OCI-LY7 (cell line): ENCODE measurements at regions not wholly inside any gene's neighbourhood (a gene's known extent, or its start where the extent isn't known, plus 50 kb on each side); places are given as distances from the start of the nearest gene placed in this dataset.
"Not testable (repeated sequence)": the region's sequence is repeated elsewhere in the genome, so short reads cannot be mapped to it uniquely, and the experiment has no call there.

Source experiments
- BruUV-seq: library from RNA; stranded (reverse); fragments of 400-500 nt; replicated peaks from 2 replicates; lab custom pipeline; 2021; lab: Mats Ljungman, UMichigan
- CTCF ChIA-PET: fragments of 300-600 bp; sonication (Branson Sonifier 250); formaldehyde crosslinking; loops from one replicate; lab custom pipeline; 2022; ENCODE audit warnings: antibody characterized with exemption; ENCODE audit not compliant: unreplicated experiment; lab: Charles Lee
- POLR2A ChIA-PET: fragments of 300-600 bp; sonication (Branson Sonifier 250); formaldehyde crosslinking; loops from one replicate; lab custom pipeline; 2022; ENCODE audit warnings: antibody characterized with exemption; lab: Charles Lee
- DNase-seq: peaks from one replicate; pipeline ENCODE4 v3.0.0-alpha.2; 2015; ENCODE audit warnings: low spot score
- H2AFZ ChIP-seq: fragments of 200-600 bp; sonication (generic), shearing (Covaris generic); 2 replicates; pipeline ENCODE4 v1.6.1; 2014; ENCODE audit warnings: mild to moderate bottlenecking, antibody characterized with exemption, low read length, moderate library complexity
- H3K27ac ChIP-seq: fragments of 200-600 bp; sonication (generic); 2 replicates; pipeline ENCODE4 v1.5.1; 2014; ENCODE audit warnings: mixed run types, low read depth, mild to moderate bottlenecking, moderate library complexity, low read length, inconsistent platforms; ENCODE audit not compliant: poor library complexity, severe bottlenecking
- H3K36me3 ChIP-seq: fragments of 200-600 bp; sonication (generic); 2 replicates; pipeline ENCODE4 v1.6.1; 2014; ENCODE audit warnings: mild to moderate bottlenecking, antibody characterized with exemption, low read length, moderate library complexity, mixed read lengths; ENCODE audit not compliant: insufficient read depth
- H3K4me1 ChIP-seq: fragments of 200-600 bp; sonication (generic); 2 replicates; pipeline ENCODE4 v1.5.1; 2014; ENCODE audit warnings: mild to moderate bottlenecking, low read length; ENCODE audit not compliant: insufficient read depth, poor library complexity, severe bottlenecking
- H3K4me2 ChIP-seq: fragments of 200-600 bp; sonication (generic); 2 replicates; pipeline ENCODE4 v1.6.1; 2014; ENCODE audit warnings: mild to moderate bottlenecking, low read length
- H3K4me3 ChIP-seq: fragments of 200-600 bp; sonication (generic); 2 replicates; pipeline ENCODE4 v1.5.1; 2014; ENCODE audit warnings: mild to moderate bottlenecking, low read depth, low read length; ENCODE audit not compliant: poor library complexity, severe bottlenecking
- H3K79me2 ChIP-seq: fragments of 200-600 bp; sonication (generic); 2 replicates; pipeline ENCODE4 v1.6.1; 2016; ENCODE audit warnings: low read depth, mild to moderate bottlenecking, low read length, moderate library complexity, mixed read lengths; ENCODE audit not compliant: insufficient read depth
- H3K9me2 ChIP-seq: fragments of 200-600 bp; sonication (generic); 2 replicates; pipeline ENCODE4 v1.6.1; 2016; ENCODE audit warnings: mild to moderate bottlenecking, low read length, mixed read lengths; ENCODE audit not compliant: insufficient read depth
- H3K9me3 ChIP-seq: fragments of 200-600 bp; sonication (generic); 2 replicates; pipeline ENCODE4 v1.6.1; 2014; ENCODE audit warnings: mild to moderate bottlenecking, mixed run types, low read length, mixed read lengths
- H4K20me1 ChIP-seq: fragments of 200-600 bp; sonication (generic); 2 replicates; pipeline ENCODE4 v1.6.1; 2014; ENCODE audit warnings: mild to moderate bottlenecking, antibody characterized with exemption, low read length, moderate library complexity, mixed read lengths; ENCODE audit not compliant: insufficient read depth
- CTCF ChIP-seq: fragments of 200-600 bp; sonication (generic); conservative IDR thresholded peaks from 2 replicates; pipeline ENCODE4 v1.5.1; 2014; ENCODE audit warnings: mild to moderate bottlenecking, antibody characterized with exemption, low read length, moderate library complexity, mixed read lengths
- EZH2phosphoT487 ChIP-seq: fragments of 200-600 bp; sonication (generic); IDR thresholded peaks from 2 replicates; pipeline ENCODE4 v1.6.1; 2018; ENCODE audit warnings: low read depth, borderline replicate concordance, mild to moderate bottlenecking, mixed run types, antibody characterized with exemption, low read length, moderate library complexity, mixed read lengths
- intact Hi-C: fragments of 100-400 bp; cut with micrococcal nuclease; formaldehyde crosslinking; loops from one replicate; pipeline ENCODE4 v1.10.0; 2022; ENCODE audit not compliant: unreplicated experiment

DNA sequence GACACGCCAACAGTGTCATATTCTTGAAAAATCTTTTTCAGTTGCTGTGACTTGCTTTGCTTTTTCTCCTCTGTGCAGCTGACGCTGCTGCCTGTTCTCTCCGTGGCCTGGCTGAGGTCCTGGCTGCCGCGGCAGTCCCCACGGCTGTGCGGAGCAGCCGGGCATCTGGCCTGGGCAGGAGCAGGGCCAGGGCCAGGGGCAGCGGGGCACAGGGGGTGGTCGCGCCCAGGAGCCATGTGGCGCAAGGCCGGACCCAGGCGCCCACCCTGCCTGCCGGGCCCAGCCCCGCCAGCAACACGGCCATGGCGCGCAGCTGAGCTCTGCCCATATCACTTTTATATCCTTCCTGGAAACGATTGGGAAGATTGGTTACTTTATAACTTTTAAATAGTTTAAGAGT lies 109.4 kb upstream of the ACBD5 start:
- BruUV-seq, result no TSS peak
- no peaks in the 10 kb centered on the region for H3K36me3 ChIP-seq
- H3K79me2 ChIP-seq, result no peaks in the 10 kb centered on the region
- TF ChIP-seq EZH2phosphoT487 (no peak), CTCF (no peak)
- no peak overlapping the region for H2AFZ ChIP-seq
- H3K27ac ChIP-seq, result no peak overlapping the region
- H4K20me1 ChIP-seq, result no peaks in the 10 kb centered on the region
- intact Hi-C loops, result no loop called here
- H3K4me3 ChIP-seq, result no peak overlapping the region
- ChIA-PET POLR2A (no interaction called here), CTCF (no interaction called here)
- H3K9me3 ChIP-seq, result no peaks in the 10 kb centered on the region
- peaks cover 7% of the 10 kb centered on the region for H3K4me1 ChIP-seq
- no peak for DNase-seq
- no peaks in the 10 kb centered on the region for H3K9me2 ChIP-seq
- H3K4me2 ChIP-seq, result no peak overlapping the region

- H3K36me3 ChIP-seq, DNase-seq, H3K27ac ChIP-seq, H2AFZ ChIP-seq, H3K9me3 ChIP-seq, intact Hi-C loops, POLR2A ChIA-PET, H4K20me1 ChIP-seq, H3K4me2 ChIP-seq, H3K4me3 ChIP-seq, CTCF ChIA-PET, H3K9me2 ChIP-seq, H3K4me1 ChIP-seq, BruUV-seq, H3K79me2 ChIP-seq: not testable (repeated sequence)
Observed at GRCh38 chr10:27347827-27348207, 107.2 kb upstream of the ACBD5 start.

DNA sequence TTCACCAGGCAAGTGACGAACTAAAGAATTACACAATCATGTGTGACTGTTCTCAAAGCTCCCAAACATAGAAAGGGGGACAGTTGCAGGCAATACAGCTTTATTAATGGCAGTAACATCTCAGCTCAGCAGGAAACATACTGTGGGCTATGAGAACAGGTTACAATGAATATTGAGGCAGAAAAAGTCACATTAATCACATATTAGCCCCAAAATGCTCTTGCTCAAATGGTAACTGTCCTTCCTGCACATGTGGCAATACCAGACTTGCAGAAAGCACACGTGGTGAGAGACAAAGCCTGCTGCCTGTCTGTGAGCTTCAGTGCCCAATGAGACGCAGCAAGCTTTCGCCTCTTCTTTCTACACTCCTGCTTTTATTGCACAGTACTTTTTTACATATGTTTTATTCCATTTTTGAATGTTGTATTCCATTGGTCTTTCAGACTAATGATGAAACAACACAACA lies 104.9 kb upstream of the ACBD5 start:
- no peaks in the 10 kb centered on the region for H3K9me3 ChIP-seq
- no TSS peak for BruUV-seq
- POLR2A ChIA-PET, result no interaction called here
- TF ChIP-seq EZH2phosphoT487 (no peak), CTCF (no peak)
- no peaks in the 10 kb centered on the region for H3K79me2 ChIP-seq
- no peaks in the 10 kb centered on the region for H4K20me1 ChIP-seq
- no peak overlapping the region for H3K27ac ChIP-seq
- intact Hi-C loops, result no loop called here
- peaks cover 8% of the 10 kb centered on the region for H3K4me1 ChIP-seq
- peak overlapping the region; percentile 66; the same call in 1 of the 2 replicates for H2AFZ ChIP-seq
- H3K9me2 ChIP-seq, result no peaks in the 10 kb centered on the region
- H3K4me2 ChIP-seq, result peak overlapping the region; percentile 42; the same call in 1 of the 2 replicates
- peak; percentile 16 for DNase-seq
- CTCF ChIA-PET, result interaction anchor here (0.7 kb wide), 1 partner anchor 35 kb away, joined by 3 read pairs; no protein-coding TSS in a partner anchor
- no peaks in the 10 kb centered on the region for H3K36me3 ChIP-seq
- no peak overlapping the region for H3K4me3 ChIP-seq
